Kasumi-1 (cell line): ENCODE measurements at regions not wholly inside any gene's neighbourhood (a gene's known extent, or its start where the extent isn't known, plus 50 kb on each side); places are given as distances from the start of the nearest gene placed in this dataset.
"Not testable (repeated sequence)": the region's sequence is repeated elsewhere in the genome, so short reads cannot be mapped to it uniquely, and the experiment has no call there.

Experiments
- DNase-seq, 2 experiments: peaks; one replicate each; lab custom pipeline; 2025; lab: John Stamatoyannopoulos, UW

DNA sequence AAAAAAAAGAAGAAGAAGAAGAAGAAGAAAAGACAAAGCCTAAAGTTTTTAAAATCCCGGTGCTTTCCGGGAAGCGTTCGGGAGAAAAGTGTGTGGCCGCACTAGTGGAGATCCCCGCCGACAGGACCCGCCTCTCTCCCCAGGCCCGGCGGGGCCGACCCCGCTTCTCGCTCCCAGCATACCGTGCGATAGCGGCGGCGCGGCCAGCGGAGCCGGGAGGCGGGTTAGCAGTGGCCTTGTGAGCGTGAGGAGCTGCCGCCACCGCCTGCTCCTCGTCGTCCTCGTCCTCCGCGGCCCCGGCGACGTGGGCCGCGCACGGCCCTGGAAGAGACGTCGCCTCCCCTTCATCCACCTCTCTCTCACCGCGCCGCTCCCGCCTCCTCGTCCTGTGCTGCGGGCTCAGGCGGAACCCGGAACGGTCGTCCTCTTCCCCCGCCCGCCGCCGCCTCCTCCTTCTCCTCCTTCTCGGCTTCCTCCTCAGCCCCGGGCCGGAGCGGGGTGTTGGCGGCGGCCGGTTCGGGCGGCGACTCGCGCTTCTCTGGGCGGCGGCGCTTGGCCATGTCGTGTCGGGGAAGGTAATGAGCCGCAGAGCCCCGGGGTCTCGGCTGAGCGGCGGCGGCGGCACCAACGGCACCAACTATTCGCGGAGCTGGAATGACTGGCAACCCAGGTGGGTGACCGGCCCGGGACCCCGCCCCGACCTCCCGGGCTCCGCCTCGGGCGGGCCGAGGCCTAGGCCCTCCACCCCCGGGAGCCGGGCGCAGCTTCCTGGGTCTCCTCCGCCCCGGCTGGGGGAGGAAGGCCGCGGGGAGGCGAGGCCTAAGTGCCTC is 62.6 kb upstream of the CDR2 start:
- DNase-seq, result peak; percentile 19 to 30

DNA sequence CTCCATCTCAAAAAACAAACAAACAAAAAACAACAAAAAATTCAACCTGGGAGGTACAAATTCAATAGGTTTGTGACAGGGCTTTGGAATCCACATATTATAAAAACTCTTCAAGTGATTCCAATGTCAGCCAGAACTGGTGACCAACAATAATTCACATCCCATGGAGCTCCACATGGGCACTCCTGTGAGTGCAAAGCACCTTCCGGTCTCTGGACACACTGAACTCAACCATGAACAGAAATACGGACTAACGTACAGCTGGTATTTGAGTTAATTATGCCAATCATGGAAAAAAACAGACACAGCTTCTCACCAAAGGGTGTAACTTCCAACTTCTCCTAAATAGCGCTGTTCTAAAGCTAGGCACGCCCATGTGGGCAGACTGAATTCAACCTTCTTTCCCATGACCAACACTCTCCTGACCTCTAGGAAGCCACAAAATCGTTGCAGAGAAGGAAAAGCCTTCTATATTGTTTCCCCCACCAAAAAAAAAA is 62.0 kb upstream of the CDR2 start:
- DNase-seq, result not testable (repeated sequence)

DNA sequence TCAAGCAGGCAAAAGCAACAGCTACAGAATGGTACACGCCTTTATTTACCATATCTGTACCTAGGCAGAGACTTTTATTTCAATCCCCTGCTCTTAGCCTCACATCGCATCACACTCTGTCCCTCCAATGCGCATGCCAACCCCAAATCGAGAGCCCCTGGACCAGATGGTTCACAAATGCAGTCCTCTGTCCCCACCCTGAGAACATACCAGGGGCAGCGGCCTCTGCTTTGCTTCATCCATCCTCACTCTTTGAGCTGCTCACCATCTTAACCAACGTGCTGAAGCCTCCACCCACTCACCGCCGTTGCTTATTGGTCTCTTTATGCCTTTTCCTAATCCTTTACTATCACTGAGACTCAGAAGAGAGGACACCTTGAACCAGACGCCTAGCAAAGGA is 56.9 kb upstream of the CDR2 start:
- DNase-seq, result not testable (repeated sequence)

DNA sequence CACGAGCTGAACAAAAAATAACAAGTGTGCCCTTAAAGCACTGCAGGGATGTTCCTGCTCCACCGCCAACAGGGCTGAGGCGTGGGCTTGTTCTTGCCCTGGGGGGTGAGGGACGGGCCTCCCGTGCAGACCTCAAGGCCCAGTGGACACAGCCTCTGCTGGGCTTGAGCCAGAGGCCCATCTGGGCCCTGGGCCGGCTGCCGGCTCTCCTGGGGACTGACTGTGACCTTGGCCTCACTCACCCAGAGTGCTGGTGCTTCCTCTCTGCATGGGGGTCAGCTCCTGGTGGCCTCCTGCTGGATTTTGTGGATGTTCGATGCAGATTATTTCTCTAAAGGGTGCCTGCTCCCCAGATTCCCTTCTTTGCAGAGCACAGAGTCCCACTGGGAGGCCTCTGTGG is 54.2 kb upstream of the CDR2 start:
- no peak for DNase-seq

DNA sequence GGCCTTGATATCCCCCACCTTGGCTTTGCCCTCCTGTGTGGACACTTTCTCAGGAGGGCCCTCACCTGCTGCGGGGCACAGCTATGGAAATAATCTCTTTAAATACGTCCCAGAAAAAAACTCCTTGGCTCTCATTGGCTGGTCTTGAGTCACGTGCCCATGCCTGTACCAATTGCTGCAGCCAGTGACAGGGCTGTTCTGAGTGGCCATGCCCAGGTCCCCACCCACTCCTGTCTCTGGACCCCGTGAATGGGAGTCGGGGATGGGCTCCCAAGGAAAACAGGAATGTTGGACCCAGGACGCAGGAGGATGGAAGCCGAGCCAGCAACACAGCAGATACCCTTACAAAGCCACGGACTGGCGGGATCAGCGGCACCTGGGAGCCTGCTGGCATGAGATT is 53.1 kb upstream of the CDR2 start:
- no peak for DNase-seq

DNA sequence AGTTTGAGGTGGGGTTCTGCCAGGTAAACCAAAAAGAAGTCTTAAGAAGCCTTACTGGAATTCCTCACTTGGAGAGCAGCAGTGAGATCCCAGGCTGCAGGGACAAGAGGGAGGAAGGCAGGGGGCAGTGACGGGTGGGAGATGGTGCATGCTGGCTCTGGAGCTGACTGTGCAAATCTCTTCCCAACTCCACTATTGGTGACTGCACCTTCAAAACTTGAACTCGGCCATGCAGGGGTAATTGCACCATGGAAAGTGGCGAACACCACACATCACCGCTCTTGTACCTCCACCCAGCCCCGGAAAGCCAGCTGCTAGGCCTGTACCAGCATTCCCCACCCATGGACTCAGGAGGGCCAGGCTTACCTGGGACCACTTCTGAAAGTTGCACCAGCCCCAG is 51.4 kb upstream of the CDR2 start:
- no peak for DNase-seq

DNA sequence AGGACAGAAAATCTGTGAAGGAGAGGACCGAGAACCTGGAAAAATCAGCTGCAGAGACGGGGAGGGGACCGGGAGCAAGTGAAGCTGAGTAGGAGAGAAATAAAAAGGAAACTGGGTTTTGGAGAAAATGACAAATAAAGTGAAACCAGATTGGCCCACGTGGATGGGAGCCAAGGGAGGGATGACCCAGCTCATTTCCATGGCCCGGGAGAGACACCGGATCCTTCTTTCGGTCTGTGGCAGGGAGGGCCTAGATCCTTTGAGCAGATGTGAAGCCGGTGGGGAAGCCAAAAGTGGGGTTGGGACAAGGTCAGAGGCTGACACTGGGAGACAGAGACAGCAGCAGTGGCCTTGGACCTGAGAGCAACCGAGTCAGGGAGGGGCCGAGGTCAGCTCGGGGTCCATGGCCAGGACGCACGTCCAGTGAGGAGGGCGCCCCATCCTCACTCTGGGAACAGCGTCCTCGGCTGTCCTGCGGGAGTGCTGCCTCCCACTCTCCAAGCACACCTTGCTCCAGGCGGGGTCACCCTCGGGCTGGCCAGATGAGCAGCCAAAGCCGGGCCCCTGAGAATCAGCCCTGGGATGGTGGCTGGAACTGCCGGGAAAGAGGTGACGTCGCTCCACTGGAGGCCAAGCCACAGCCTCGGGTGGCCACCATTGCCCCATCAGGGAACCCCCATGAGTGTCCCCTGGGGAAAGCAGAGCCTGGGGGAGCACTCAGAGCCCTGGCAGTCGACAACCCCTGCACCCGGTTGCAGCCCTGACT is 50.8 kb upstream of the CDR2 start:
- no peak for DNase-seq

DNA sequence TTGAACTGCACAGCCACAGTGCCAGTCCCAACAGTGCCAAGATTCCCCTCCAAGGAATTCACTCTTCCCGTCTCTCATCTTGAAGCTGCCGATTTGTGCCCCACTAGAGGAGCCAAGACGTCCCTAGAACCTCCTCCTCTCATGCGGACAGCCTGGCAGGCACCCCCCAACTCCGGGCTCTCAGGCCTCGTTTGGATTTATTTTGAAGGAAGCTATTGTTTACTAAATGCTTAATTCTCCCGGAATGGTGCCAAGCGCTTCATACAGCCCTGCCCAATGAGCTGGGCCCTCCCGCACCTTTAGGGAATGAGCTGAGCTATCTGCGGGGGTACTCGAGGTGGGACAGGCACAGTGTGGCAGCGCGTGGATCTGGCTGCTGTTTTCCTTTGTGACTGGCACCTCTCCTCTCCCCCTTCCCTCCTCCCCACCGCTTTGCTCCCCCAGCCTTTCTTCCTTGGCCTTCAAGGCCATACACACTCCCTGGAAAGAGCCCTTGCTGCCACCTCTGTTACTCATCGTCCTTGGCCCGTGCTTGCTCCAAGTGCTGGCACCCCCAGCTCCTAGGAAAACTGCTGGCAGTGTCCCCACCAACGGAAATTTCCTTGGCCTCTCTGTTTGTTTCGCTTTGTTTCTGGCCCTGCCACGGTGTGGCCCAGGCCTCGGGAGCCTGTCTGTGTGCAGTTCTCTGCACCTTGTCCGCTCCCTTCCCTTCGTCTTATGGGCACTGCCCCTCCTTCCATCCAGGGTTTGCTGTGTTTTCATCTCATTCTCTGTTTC is 49.9 kb upstream of the CDR2 start:
- no peak for DNase-seq
